CD14-positive monocyte (primary cell): ENCODE measurements at regions not wholly inside any gene's neighbourhood (a gene's known extent, or its start where the extent isn't known, plus 50 kb on each side); places are given as distances from the start of the nearest gene placed in this dataset.

ENCODE experiments used
- DNase-seq, 3 donors: peaks; one replicate each; pipeline ENCODE4 v3.0.0-alpha.2; 2011 to 2022
- H2AFZ ChIP-seq: 2 replicates; pipeline ENCODE4 v1.6.0; 2012; ENCODE audit warnings: mild to moderate bottlenecking, low read depth, low read length, inconsistent platforms; ENCODE audit not compliant: insufficient read depth, poor library complexity, severe bottlenecking
- H3K27ac ChIP-seq, 2 donors: 1 replicate in 1 of 2; 2 replicates in 1 of 2; pipeline ENCODE4 v1.5.1; 2012 to 2013; ENCODE audit warnings: low read length in 2 of 2, control low read depth in 1 of 2, inconsistent platforms in 1 of 2, low read depth in 1 of 2, mild to moderate bottlenecking in 1 of 2
- H3K27me3 ChIP-seq, 2 donors: one replicate each; pipeline versions ENCODE4 v1.6.0 to v1.6.1; 2011 to 2013; ENCODE audit warnings: low read length in 2 of 2; ENCODE audit not compliant: control insufficient read depth in 2 of 2, insufficient read depth in 2 of 2
- H3K36me3 ChIP-seq, 2 donors: replicated peaks in 1 of 2; 1 replicate in 1 of 2; 2 replicates in 1 of 2; pipeline versions ENCODE4 v1.5.1 to v1.6.1; 2012 to 2013; ENCODE audit warnings: low read length in 2 of 2, control low read depth in 1 of 2, inconsistent platforms in 1 of 2, mild to moderate bottlenecking in 1 of 2; ENCODE audit not compliant: insufficient read depth in 2 of 2, control insufficient read depth in 1 of 2
- H3K4me1 ChIP-seq, 2 donors: 1 replicate in 1 of 2; 2 replicates in 1 of 2; pipeline versions ENCODE4 v1.5.1 to v1.6.1; 2012 to 2013; ENCODE audit warnings: low read length in 2 of 2, control low read depth in 1 of 2, inconsistent platforms in 1 of 2, mild to moderate bottlenecking in 1 of 2, moderate library complexity in 1 of 2; ENCODE audit not compliant: insufficient read depth in 2 of 2, control insufficient read depth in 1 of 2
- H3K4me2 ChIP-seq: replicated peaks from 2 replicates; pipeline ENCODE3; 2012; ENCODE audit warnings: low read length, moderate library complexity, mild to moderate bottlenecking; ENCODE audit not compliant: poor library complexity, severe bottlenecking; ENCODE audit errors: extremely low read depth
- H3K4me3 ChIP-seq, 3 experiments: fragments of 200-600 bp in 1 of 3; sonication (generic) in 1 of 3; replicated peaks in 1 of 3; 1 replicate in 2 of 3; 2 replicates in 1 of 3; pipeline ENCODE4 v1.5.1; 2011 to 2013; ENCODE audit warnings: low read length in 3 of 3, mild to moderate bottlenecking in 3 of 3, control low read depth in 2 of 3, low read depth in 2 of 3, inconsistent platforms in 1 of 3, moderate library complexity in 1 of 3
- H3K79me2 ChIP-seq: 2 replicates; pipeline ENCODE4 v1.6.0; 2012; ENCODE audit warnings: mild to moderate bottlenecking, control low read depth, inconsistent platforms, low read length, moderate library complexity; ENCODE audit not compliant: insufficient read depth
- H3K9ac ChIP-seq: 2 replicates; pipeline ENCODE4 v1.6.0; 2017; ENCODE audit warnings: low read length, mild to moderate bottlenecking; ENCODE audit not compliant: insufficient read depth, poor library complexity, severe bottlenecking
- H3K9me3 ChIP-seq, 2 donors: replicated peaks in 1 of 2; 1 replicate in 1 of 2; 2 replicates in 1 of 2; pipeline versions ENCODE4 v1.5.1 to v1.6.1; 2012 to 2013; ENCODE audit warnings: low read length in 2 of 2, control low read depth in 1 of 2; ENCODE audit not compliant: control insufficient read depth in 1 of 2, insufficient read depth in 1 of 2
- H4K20me1 ChIP-seq: 2 replicates; pipeline ENCODE4 v1.6.0; 2012; ENCODE audit warnings: mild to moderate bottlenecking, low read length, control low read depth, moderate library complexity; ENCODE audit not compliant: insufficient read depth
- H3K27ac Mint-ChIP-seq, 7 donors: one replicate each; pipeline ENCODE4 v1.8.0; 2020; ENCODE audit warnings: mild to moderate bottlenecking in 7 of 7, mixed read lengths in 7 of 7, moderate library complexity in 6 of 7, inconsistent platforms in 2 of 7
- H3K27me3 Mint-ChIP-seq, 3 donors: one replicate each; pipeline ENCODE4 v1.8.0; 2021 to 2022; ENCODE audit warnings: low read depth in 3 of 3, mild to moderate bottlenecking in 3 of 3, mixed read lengths in 3 of 3, moderate library complexity in 3 of 3, inconsistent platforms in 1 of 3
- H3K36me3 Mint-ChIP-seq, 2 donors: one replicate each; pipeline ENCODE4 v1.8.0; 2020; ENCODE audit warnings: mixed read lengths in 2 of 2, inconsistent platforms in 1 of 2, mild to moderate bottlenecking in 1 of 2
- H3K4me1 Mint-ChIP-seq: one replicate; pipeline ENCODE4 v1.8.0; 2020; ENCODE audit warnings: mild to moderate bottlenecking, mixed read lengths
- H3K4me3 Mint-ChIP-seq, 2 donors: one replicate each; pipeline ENCODE4 v1.8.0; 2020; ENCODE audit warnings: mild to moderate bottlenecking in 2 of 2, mixed read lengths in 2 of 2, moderate library complexity in 1 of 2
- H3K9me3 Mint-ChIP-seq, 7 donors: one replicate each; pipeline ENCODE4 v1.8.0; 2020 to 2022; ENCODE audit warnings: mixed read lengths in 7 of 7, mild to moderate bottlenecking in 6 of 7, moderate library complexity in 6 of 7, inconsistent platforms in 2 of 7
- WGBS: methylation state at CpG from one replicate; pipeline ENCODE4 v1.1.5; 2013; ENCODE audit warnings: missing lambda C conversion rate; ENCODE audit not compliant: insufficient coverage; 5-methylcytosine and 5-hydroxymethylcytosine counted together
- intact Hi-C, 2 donors: fragments of 100-400 bp; cut with micrococcal nuclease; formaldehyde crosslinking; loops; one replicate each; pipeline versions ENCODE4 v1.15.0 to v1.15.1; 2023
- TF ChIP-seq, protein P1 (sequence below): fragments of 200-600 bp; IDR thresholded peaks from one replicate; pipeline ENCODE4 v1.8.0; 2022; ENCODE audit warnings: antibody characterized with exemption, mild to moderate bottlenecking

DNA sequence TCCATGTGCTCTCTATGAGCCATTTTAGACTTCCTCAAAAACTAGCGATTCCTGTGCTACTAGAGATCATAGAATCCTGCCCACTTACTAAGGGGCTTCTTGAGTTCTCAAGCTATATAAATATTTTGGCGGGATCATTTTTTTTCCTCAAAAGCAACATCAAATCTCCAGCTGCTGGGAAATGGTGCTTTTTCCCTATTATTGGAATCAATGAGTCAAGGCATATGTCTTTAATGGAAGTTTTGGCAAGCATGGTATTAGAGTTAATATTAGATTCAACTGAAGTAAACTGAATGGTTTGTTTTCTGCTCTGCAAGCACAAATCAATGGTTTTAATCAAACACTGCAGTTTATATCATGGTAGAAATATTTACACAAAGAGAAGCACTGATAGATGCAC is 369.9 kb upstream of the PTGER4 start:
- Mint-ChIP-seq H3K36me3 (no peaks in the 10 kb centered on the region), H3K27me3 (no peaks in the 10 kb centered on the region), H3K4me1 (peaks cover 3% of the 10 kb centered on the region), H3K9me3 (peaks cover 0 to 3% (median 0%) of the 10 kb centered on the region in 7 donors), H3K27ac (no peak overlapping the region), H3K4me3 (no peak overlapping the region)
- Histone ChIP-seq H3K79me2 (no peaks in the 10 kb centered on the region), H3K4me3 (no peak overlapping the region), H3K9me3 (no peaks in the 10 kb centered on the region), H4K20me1 (no peaks in the 10 kb centered on the region), H3K9ac (no peak overlapping the region), H3K36me3 (no peaks in the 10 kb centered on the region), H3K4me2 (no peak overlapping the region), H2AFZ (no peak overlapping the region), H3K4me1 (peaks cover 0 to 5% of the 10 kb centered on the region in 2 donors), H3K27ac (no peak overlapping the region), H3K27me3 (no peaks in the 10 kb centered on the region)
- TF ChIP-seq, protein P1, sequence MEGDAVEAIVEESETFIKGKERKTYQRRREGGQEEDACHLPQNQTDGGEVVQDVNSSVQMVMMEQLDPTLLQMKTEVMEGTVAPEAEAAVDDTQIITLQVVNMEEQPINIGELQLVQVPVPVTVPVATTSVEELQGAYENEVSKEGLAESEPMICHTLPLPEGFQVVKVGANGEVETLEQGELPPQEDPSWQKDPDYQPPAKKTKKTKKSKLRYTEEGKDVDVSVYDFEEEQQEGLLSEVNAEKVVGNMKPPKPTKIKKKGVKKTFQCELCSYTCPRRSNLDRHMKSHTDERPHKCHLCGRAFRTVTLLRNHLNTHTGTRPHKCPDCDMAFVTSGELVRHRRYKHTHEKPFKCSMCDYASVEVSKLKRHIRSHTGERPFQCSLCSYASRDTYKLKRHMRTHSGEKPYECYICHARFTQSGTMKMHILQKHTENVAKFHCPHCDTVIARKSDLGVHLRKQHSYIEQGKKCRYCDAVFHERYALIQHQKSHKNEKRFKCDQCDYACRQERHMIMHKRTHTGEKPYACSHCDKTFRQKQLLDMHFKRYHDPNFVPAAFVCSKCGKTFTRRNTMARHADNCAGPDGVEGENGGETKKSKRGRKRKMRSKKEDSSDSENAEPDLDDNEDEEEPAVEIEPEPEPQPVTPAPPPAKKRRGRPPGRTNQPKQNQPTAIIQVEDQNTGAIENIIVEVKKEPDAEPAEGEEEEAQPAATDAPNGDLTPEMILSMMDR: no peak
- no CpG with 5 or more reads among the region's 2 CpGs for WGBS
- no peak for DNase-seq
- intact Hi-C loops: no loop called here

DNA sequence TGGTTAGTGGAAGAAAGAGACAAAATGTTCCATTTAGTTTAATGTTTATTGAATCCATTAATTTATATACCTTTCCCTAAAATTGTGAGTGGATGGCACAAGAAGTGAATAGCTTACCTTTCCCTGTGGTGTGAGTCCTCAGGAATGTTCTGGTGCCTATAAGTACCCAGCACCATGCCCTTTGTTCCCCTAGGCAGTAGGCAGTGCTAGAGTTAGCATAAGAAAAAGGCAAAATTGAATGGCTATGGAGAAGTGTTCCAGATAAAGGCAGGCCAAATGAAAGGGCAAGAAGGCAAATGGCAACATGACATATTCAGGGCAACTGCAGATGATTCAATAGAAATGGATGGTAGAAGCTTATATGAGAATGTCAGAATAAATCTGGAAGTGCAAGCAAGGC is 370.8 kb upstream of the PTGER4 start:
- H2AFZ ChIP-seq: no peak overlapping the region
- no peak overlapping the region for H3K4me3 Mint-ChIP-seq
- H3K79me2 ChIP-seq: no peaks in the 10 kb centered on the region
- H3K27ac Mint-ChIP-seq: no peak overlapping the region
- H3K27me3 Mint-ChIP-seq: no peaks in the 10 kb centered on the region
- H3K9me3 ChIP-seq: no peaks in the 10 kb centered on the region
- H3K4me1 Mint-ChIP-seq: peaks cover 3% of the 10 kb centered on the region
- H3K36me3 Mint-ChIP-seq: no peaks in the 10 kb centered on the region
- H3K4me3 ChIP-seq: no peak overlapping the region
- no peak overlapping the region for H3K27ac ChIP-seq
- peaks cover 0 to 3% (median 0%) of the 10 kb centered on the region in 7 donors for H3K9me3 Mint-ChIP-seq
- H3K4me1 ChIP-seq: peaks cover 0 to 5% of the 10 kb centered on the region in 2 donors
- H3K4me2 ChIP-seq: no peak overlapping the region
- intact Hi-C loops: no loop called here
- H3K27me3 ChIP-seq: no peaks in the 10 kb centered on the region
- H3K36me3 ChIP-seq: no peaks in the 10 kb centered on the region
- TF ChIP-seq, protein P1: no peak
- no peaks in the 10 kb centered on the region for H4K20me1 ChIP-seq
- DNase-seq: no peak
- no peak overlapping the region for H3K9ac ChIP-seq
